WTC11 (cell line): ENCODE measurements at regions not wholly inside any gene's neighbourhood (a gene's known extent, or its start where the extent isn't known, plus 50 kb on each side); places are given as distances from the start of the nearest gene placed in this dataset.

Source experiments
- ATF2 ChIP-seq: sonication (generic); formaldehyde crosslinking; IDR thresholded peaks from 2 replicates; pipeline ENCODE4 v1.8.1; 2022; ENCODE audit warnings: low read depth, missing genetic modification reagents, borderline replicate concordance
- CTCF ChIP-seq: fragments of 200-600 bp; IDR thresholded peaks from 2 replicates; pipeline ENCODE4 v1.8.0; 2022; ENCODE audit warnings: antibody characterized with exemption
- FOXP4 ChIP-seq: sonication (generic); formaldehyde crosslinking; IDR thresholded peaks from 2 replicates; pipeline ENCODE4 v1.8.0; 2022; ENCODE audit warnings: mild to moderate bottlenecking, missing genetic modification reagents
- GRHL2 ChIP-seq: fragments of 250-450 bp; sonication (Bioruptor Pico); IDR thresholded peaks from 2 replicates; pipeline ENCODE4 v1.8.0; 2022; ENCODE audit warnings: mild to moderate bottlenecking, moderate library complexity; ENCODE audit not compliant: insufficient replicate concordance, severe bottlenecking
- HMGXB4 ChIP-seq: sonication (generic); formaldehyde crosslinking; IDR thresholded peaks from 2 replicates; pipeline ENCODE4 v1.8.1; 2023; ENCODE audit warnings: mild to moderate bottlenecking, moderate library complexity, missing genetic modification reagents
- TCF7 ChIP-seq: sonication (generic); formaldehyde crosslinking; IDR thresholded peaks from 2 replicates; pipeline ENCODE4 v1.8.0; 2022; ENCODE audit warnings: mild to moderate bottlenecking, low read depth, missing genetic modification reagents, moderate library complexity

- TF ChIP-seq ATF2 (CRISPR knock-in tag) (no peak), CTCF (no peak), TCF7 (no peak), FOXP4 (CRISPR knock-in tag) (no peak), GRHL2 (CRISPR knock-in tag) (no peak), HMGXB4 (CRISPR knock-in tag) (no peak)
Observed at GRCh38 chr1:201639826-201640225, 100.9 kb downstream of the NAV1 start.
